ENCODE measurements at regions not wholly inside any gene's neighbourhood (a gene's known extent, or its start where the extent isn't known, plus 50 kb on each side); places are given as distances from the start of the nearest gene placed in this dataset.

DNA sequence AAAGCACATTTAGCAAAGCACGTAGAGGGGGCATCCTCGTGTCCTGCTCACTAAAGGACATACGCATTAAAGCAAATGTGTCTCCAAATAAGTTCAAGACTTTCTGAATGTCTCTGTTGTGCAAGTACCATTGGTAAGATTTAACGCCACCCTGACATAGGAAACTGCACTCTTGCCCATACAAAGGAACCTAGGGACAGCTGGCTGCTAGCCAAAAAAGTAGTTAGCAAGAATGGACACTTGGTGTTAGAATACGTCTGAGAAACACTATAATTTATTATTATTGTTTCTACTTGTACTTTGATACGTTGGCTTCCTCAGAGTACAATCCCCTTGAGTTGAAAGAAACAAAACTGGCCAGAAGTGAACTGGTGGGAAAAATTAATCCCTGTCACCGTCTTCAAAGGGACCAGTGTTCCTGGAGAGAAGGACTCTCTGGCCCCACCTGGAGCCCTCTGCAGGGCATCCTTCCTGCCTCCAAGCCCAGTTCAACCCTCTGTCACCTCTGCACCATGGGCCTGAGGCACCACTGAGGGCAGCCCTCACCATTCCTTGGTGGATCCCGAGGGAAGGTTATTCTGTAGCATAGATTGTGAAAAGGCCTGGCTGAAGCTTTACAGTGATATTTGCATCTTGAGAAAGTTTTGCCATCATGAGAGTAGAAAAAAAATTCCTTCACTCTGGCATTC, 51.4 kb upstream of the APCDD1 start:
- DNase-seq = no peak

DNA sequence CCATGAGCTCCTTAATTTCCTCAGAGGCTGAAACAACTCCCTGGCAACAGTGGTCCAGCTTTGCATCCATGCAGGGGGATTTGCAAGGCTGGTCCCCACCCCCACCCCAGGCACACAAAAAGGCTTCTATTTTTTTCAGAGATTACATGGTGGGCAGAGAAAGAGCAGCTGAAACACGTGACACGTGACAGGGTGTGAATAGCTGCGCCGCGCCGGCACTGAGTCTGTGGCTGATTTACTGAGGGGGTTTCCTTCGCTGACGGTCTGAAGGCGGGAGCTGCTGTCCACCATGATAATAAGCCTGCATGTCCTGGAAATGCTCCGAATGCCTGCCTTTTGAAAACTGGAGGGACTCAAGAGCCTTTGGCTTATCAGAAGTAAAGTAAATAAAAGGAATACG, 50.7 kb upstream of the APCDD1 start:
- no peak for DNase-seq

DNA sequence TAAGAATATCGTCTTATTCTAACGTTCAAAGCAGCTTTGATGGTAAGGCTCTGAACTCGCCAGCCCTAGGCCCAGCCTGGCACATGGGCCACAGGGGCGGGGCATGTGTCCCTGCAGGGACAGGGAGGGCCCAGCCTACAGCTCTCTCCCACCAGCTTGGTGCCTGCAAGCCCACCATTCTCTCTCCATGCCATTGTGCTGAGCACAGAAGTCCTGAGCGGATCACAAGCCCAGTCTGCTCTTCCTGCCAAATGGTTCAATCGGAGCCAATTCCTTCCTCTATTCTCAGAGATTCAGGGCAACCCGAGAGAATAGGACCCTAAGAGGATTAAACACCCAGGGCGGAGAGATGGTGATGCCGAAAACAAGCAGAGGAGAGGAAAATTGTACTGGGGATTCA, 50.3 kb upstream of the APCDD1 start:
- DNase-seq = no peak

Data from NCI-H1092 (cell line).